H1 (cell line): ENCODE measurements at regions not wholly inside any gene's neighbourhood (a gene's known extent, or its start where the extent isn't known, plus 50 kb on each side); places are given as distances from the start of the nearest gene placed in this dataset.

Source experiments
- ASH2L ChIP-seq: fragments of 200-600, 300-600 bp; sonication (generic); IDR thresholded peaks from one replicate; pipeline ENCODE4 v1.7.1; 2017; ENCODE audit warnings: low read length
- CBX5 ChIP-seq: fragments of 300-800, 300-1000 bp; sonication (generic); IDR thresholded peaks from 2 replicates; pipeline ENCODE4 v1.7.1; 2016; ENCODE audit warnings: antibody characterized with exemption, low read length, low read depth
- POLR2A ChIP-seq, 2 experiments: IDR thresholded peaks; 1 replicate in 1 of 2; 2 replicates in 1 of 2; pipeline ENCODE4 v1.6.1; 2011; ENCODE audit warnings: low read depth in 2 of 2, low read length in 2 of 2, mild to moderate bottlenecking in 2 of 2; ENCODE audit errors: control extremely low read depth in 1 of 2
- TCF12 ChIP-seq: IDR thresholded peaks from 2 replicates; pipeline ENCODE4 v1.6.1; 2011; ENCODE audit warnings: low read depth, mild to moderate bottlenecking, low read length
- TEAD4 ChIP-seq: IDR thresholded peaks from 2 replicates; pipeline ENCODE4 v1.6.1; 2012; ENCODE audit warnings: low read depth, low read length, inconsistent platforms, mixed read lengths
- YY1 ChIP-seq: IDR thresholded peaks from 2 replicates; pipeline ENCODE4 v1.6.1; 2011; ENCODE audit warnings: low read depth, mild to moderate bottlenecking, low read length
- TF ChIP-seq, protein P1 (sequence below): IDR thresholded peaks from 2 replicates; pipeline ENCODE4 v1.6.1; 2011; ENCODE audit warnings: low read depth, mild to moderate bottlenecking, low read length; ENCODE audit not compliant: insufficient read depth

DNA sequence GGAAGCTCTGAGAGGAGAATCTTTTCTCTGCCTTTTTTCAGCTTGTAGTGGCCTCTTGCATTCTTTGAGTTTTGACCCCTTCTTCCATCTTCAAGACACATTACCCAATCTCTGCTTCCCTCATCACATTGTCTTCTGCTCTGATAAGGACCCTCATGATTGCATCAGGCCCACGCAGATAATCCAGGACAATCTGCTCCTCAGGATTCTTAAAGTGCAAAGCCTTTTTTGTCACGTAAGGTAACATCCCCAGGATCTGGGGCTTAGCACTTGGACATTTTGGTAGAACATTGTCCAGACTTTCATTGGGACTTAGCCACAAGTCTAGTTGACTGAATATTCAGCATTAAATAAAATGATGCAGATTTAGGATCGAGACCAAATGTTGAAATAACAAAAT, 521.2 kb downstream of the RMST start (continued):
- TF ChIP-seq TEAD4 (no peak), YY1 (no peak), TCF12 (no peak), ASH2L (no peak), CBX5 (no peak), POLR2A (IDR thresholded peaks at IDR 0.05; ENCODE audit: control extremely low read depth in 1 of 2, low read depth in 2 of 2, low read length in 2 of 2) (no peak)
- TF ChIP-seq, protein P1, sequence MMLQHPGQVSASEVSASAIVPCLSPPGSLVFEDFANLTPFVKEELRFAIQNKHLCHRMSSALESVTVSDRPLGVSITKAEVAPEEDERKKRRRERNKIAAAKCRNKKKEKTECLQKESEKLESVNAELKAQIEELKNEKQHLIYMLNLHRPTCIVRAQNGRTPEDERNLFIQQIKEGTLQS: no peak
- TF ChIP-seq, all 59 proteins: peak for 0
